Mesenchymal stem cell (in vitro differentiated cells and primary cell): ENCODE measurements at regions not wholly inside any gene's neighbourhood (a gene's known extent, or its start where the extent isn't known, plus 50 kb on each side); places are given as distances from the start of the nearest gene placed in this dataset.

ENCODE experiments used
- DNase-seq: peaks from one replicate; pipeline ENCODE4 v3.0.0-alpha.2; 2013
- H2AFZ ChIP-seq: one replicate; pipeline ENCODE4 v1.6.1; 2013; ENCODE audit warnings: low read depth, mild to moderate bottlenecking, control low read depth, inconsistent platforms, low read length, moderate library complexity
- H2AK5ac ChIP-seq: 2 replicates; pipeline ENCODE4 v1.6.1; 2013; ENCODE audit warnings: low read length, moderate library complexity, mild to moderate bottlenecking, inconsistent platforms; ENCODE audit not compliant: severe bottlenecking
- H2BK120ac ChIP-seq: one replicate; pipeline ENCODE4 v1.6.1; 2013; ENCODE audit warnings: low read depth, mild to moderate bottlenecking, inconsistent platforms, low read length, moderate library complexity
- H2BK12ac ChIP-seq, 2 experiments: one replicate each; pipeline ENCODE4 v1.6.1; 2013; ENCODE audit warnings: inconsistent platforms in 2 of 2, low read length in 2 of 2, mild to moderate bottlenecking in 2 of 2, moderate library complexity in 2 of 2, control low read depth in 1 of 2
- H2BK15ac ChIP-seq: one replicate; pipeline ENCODE4 v1.6.1; 2013; ENCODE audit warnings: mild to moderate bottlenecking, low read depth, inconsistent platforms; ENCODE audit not compliant: poor library complexity, severe bottlenecking
- H2BK5ac ChIP-seq: 2 replicates; pipeline ENCODE4 v1.6.1; 2013; ENCODE audit warnings: low read depth, mild to moderate bottlenecking, low read length, control low read depth, inconsistent platforms; ENCODE audit not compliant: poor library complexity, severe bottlenecking
- H3K14ac ChIP-seq, 2 experiments: one replicate each; pipeline ENCODE4 v1.6.1; 2013; ENCODE audit warnings: inconsistent platforms in 2 of 2, low read length in 2 of 2, control low read depth in 1 of 2, mild to moderate bottlenecking in 1 of 2, moderate library complexity in 1 of 2
- H3K18ac ChIP-seq, 2 experiments: one replicate each; pipeline ENCODE4 v1.6.1; 2013; ENCODE audit warnings: inconsistent platforms in 2 of 2, low read length in 2 of 2, control low read depth in 1 of 2, low read depth in 1 of 2, mild to moderate bottlenecking in 1 of 2
- H3K23ac ChIP-seq, 2 experiments: one replicate each; pipeline ENCODE4 v1.6.1; 2013; ENCODE audit warnings: inconsistent platforms in 2 of 2, low read length in 2 of 2, mild to moderate bottlenecking in 2 of 2, moderate library complexity in 2 of 2, control low read depth in 1 of 2
- H3K27ac ChIP-seq: 2 replicates; pipeline ENCODE4 v1.5.1; 2013; ENCODE audit warnings: mild to moderate bottlenecking, moderate library complexity, low read length, control low read depth, inconsistent platforms; ENCODE audit not compliant: poor library complexity, severe bottlenecking
- H3K27me3 ChIP-seq, 2 experiments: 2 replicates each; pipeline versions ENCODE4 v1.6.1 to v1.7.0; 2013; ENCODE audit warnings: low read length in 2 of 2, mild to moderate bottlenecking in 2 of 2, moderate library complexity in 2 of 2, control low read depth in 1 of 2, inconsistent platforms in 1 of 2; ENCODE audit not compliant: control insufficient read depth in 1 of 2, insufficient read depth in 1 of 2
- H3K36me3 ChIP-seq, 2 experiments: 2 replicates each; pipeline versions ENCODE4 v1.6.1 to v1.7.0; 2013; ENCODE audit warnings: low read length in 2 of 2, control low read depth in 1 of 2, inconsistent platforms in 1 of 2, low read depth in 1 of 2, mild to moderate bottlenecking in 1 of 2; ENCODE audit not compliant: insufficient read depth in 2 of 2, control insufficient read depth in 1 of 2
- H3K4ac ChIP-seq, 2 experiments: one replicate each; pipeline ENCODE4 v1.6.1; 2013; ENCODE audit warnings: inconsistent platforms in 2 of 2, low read length in 2 of 2, mild to moderate bottlenecking in 2 of 2, moderate library complexity in 2 of 2, control low read depth in 1 of 2, low read depth in 1 of 2
- H3K4me1 ChIP-seq: 2 replicates; pipeline ENCODE4 v1.6.1; 2013; ENCODE audit warnings: low read depth, low read length, control low read depth; ENCODE audit not compliant: control insufficient read depth, insufficient read depth
- H3K4me2 ChIP-seq: 2 replicates; pipeline ENCODE4 v1.6.1; 2013; ENCODE audit warnings: low read length, mild to moderate bottlenecking, inconsistent platforms; ENCODE audit not compliant: poor library complexity, severe bottlenecking
- H3K4me3 ChIP-seq, 2 experiments: 2 replicates each; pipeline versions ENCODE4 v1.5.1 to v1.7.0; 2013; ENCODE audit warnings: low read length in 2 of 2, mild to moderate bottlenecking in 2 of 2, control low read depth in 1 of 2, low read depth in 1 of 2; ENCODE audit not compliant: insufficient read depth in 1 of 2
- H3K79me1 ChIP-seq: replicated peaks from 2 replicates; pipeline ENCODE4 v1.6.1; 2013; ENCODE audit warnings: mild to moderate bottlenecking, control low read depth, low read length, inconsistent platforms; ENCODE audit not compliant: poor library complexity, severe bottlenecking
- H3K9ac ChIP-seq: 2 replicates; pipeline ENCODE4 v1.7.0; 2013; ENCODE audit warnings: mild to moderate bottlenecking, low read length, moderate library complexity
- H3K9me3 ChIP-seq: 2 replicates; pipeline ENCODE4 v1.7.0; 2013; ENCODE audit warnings: mild to moderate bottlenecking, low read length; ENCODE audit not compliant: control insufficient read depth
- H4K8ac ChIP-seq: one replicate; pipeline ENCODE4 v1.6.1; 2013; ENCODE audit warnings: inconsistent platforms, mild to moderate bottlenecking, low read length, moderate library complexity
- H4K91ac ChIP-seq: one replicate; pipeline ENCODE4 v1.6.1; 2013; ENCODE audit warnings: mild to moderate bottlenecking, low read length, inconsistent platforms
- WGBS: methylation state at CpG from one replicate; pipeline ENCODE4 v1.1.7; 2013; ENCODE audit warnings: mixed read lengths; 5-methylcytosine and 5-hydroxymethylcytosine counted together

DNA sequence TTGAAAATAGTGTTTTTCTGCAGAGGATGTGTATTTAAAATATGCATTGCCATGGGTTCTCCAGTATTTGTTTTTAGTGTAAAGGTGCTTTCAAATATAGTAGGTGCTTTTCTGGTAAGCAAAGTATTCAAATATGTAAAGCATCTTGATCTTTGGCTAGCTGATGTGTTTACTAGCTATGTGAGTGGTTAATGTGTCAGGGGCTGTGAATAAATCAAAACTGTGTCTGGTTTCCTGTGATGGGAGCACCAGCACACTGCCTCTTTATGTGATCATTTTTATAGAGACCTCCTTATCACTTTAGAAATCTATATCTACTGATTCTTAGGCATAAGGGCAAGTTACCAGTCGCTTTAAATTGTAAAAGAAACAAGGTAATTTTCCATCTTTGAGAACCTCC lies 388.9 kb upstream of the MAN1A1 start:
- H3K36me3 ChIP-seq, result no peaks in the 10 kb centered on the region
- H3K4me3 ChIP-seq, result no peak overlapping the region
- no peak overlapping the region for H3K4me2 ChIP-seq
- 75% methylated on average over 1 of the region's 1 CpG for WGBS
- H2BK5ac ChIP-seq, result no peak overlapping the region
- H3K4ac ChIP-seq, result no peak overlapping the region
- no peak overlapping the region for H2BK12ac ChIP-seq
- no peak overlapping the region for H2AFZ ChIP-seq
- no peak overlapping the region for H4K8ac ChIP-seq
- H4K91ac ChIP-seq, result no peak overlapping the region
- H3K9me3 ChIP-seq, result no peaks in the 10 kb centered on the region
- H3K23ac ChIP-seq, result no peak overlapping the region
- H3K4me1 ChIP-seq, result no peaks in the 10 kb centered on the region
- H3K79me1 ChIP-seq, result no peaks in the 10 kb centered on the region
- H3K9ac ChIP-seq, result no peak overlapping the region
- H2BK120ac ChIP-seq, result no peak overlapping the region
- no peak overlapping the region for H2BK15ac ChIP-seq
- H2AK5ac ChIP-seq, result no peak overlapping the region
- DNase-seq, result no peak
- H3K27ac ChIP-seq, result no peak overlapping the region
- H3K18ac ChIP-seq, result no peak overlapping the region
- no peak overlapping the region for H3K14ac ChIP-seq
- H3K27me3 ChIP-seq, result no peaks in the 10 kb centered on the region

DNA sequence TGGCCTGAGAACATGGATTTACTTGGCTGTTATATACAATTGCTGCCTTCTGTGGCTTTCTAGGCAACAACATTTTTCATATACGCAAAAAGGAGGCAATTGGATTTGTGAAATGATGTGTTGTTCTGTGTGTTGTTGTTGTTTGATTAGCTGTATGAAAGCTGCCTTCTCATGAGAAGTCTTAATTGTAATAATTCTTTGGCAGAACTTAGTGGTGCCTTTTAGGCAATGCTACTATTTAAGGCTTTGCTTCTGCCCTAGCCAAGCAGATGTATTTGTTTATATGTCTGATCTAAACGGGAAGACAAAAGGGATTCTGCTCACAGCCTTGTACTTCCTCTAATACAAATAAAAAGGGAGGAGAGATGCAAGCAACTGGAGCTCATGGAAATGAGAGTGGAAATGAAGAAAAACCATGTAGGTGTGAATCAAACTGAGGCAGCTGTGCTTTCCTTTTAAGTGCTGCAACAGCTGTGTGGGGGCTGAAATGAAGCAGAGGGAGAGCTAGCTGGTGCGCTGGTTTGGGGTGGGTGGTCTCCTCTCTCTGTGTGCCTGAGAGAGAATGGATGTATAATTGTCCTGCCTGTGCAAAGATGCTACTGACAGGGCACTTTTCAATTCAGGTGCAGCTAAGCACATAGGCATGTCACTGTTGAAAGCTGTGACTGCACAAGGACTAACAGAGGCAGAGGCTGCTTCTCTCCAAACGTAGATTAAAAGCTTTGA lies 386.9 kb upstream of the MAN1A1 start:
- H2BK120ac ChIP-seq, result no peak overlapping the region
- no peaks in the 10 kb centered on the region for H3K27me3 ChIP-seq
- H2AFZ ChIP-seq, result no peak overlapping the region
- H3K4me2 ChIP-seq, result no peak overlapping the region
- no peak overlapping the region for H4K91ac ChIP-seq
- H3K4ac ChIP-seq, result no peak overlapping the region
- 79% methylated on average over 3 of the region's 4 CpGs for WGBS
- peak; percentile 5 for DNase-seq
- H2BK12ac ChIP-seq, result no peak overlapping the region
- H3K4me3 ChIP-seq, result no peak overlapping the region
- no peaks in the 10 kb centered on the region for H3K79me1 ChIP-seq
- no peak overlapping the region for H4K8ac ChIP-seq
- H3K36me3 ChIP-seq, result no peaks in the 10 kb centered on the region
- no peak overlapping the region for H2AK5ac ChIP-seq
- H3K23ac ChIP-seq, result no peak overlapping the region
- H3K4me1 ChIP-seq, result no peaks in the 10 kb centered on the region
- no peak overlapping the region for H3K9ac ChIP-seq
- H3K14ac ChIP-seq, result no peak overlapping the region
- H3K27ac ChIP-seq, result no peak overlapping the region
- H2BK15ac ChIP-seq, result no peak overlapping the region
- no peaks in the 10 kb centered on the region for H3K9me3 ChIP-seq
- peak overlapping the region in 1 of 2 experiments; percentile 74 for H3K18ac ChIP-seq
- no peak overlapping the region for H2BK5ac ChIP-seq

DNA sequence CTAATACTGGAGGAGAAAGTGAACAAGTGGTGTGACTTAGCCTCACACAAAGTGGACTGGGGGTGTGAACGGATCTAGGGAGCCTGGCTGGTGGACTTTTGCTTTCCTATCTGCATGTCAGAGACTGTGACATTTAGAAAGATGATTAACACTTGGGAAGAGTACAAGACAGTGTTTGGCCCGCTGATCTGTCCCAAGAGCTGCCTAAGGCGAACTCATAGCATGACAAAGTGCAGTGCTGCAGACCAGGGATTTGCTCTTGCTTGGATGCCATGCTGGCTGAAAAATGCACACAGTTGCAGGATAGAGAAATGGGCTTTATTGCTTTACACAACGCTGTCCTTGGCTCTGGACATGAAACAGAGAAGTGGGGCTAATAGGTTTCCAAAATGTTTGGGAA lies 386.0 kb upstream of the MAN1A1 start:
- Histone ChIP-seq H3K18ac (no peak overlapping the region), H3K36me3 (no peaks in the 10 kb centered on the region), H3K14ac (no peak overlapping the region), H2BK120ac (no peak overlapping the region), H4K91ac (no peak overlapping the region), H2BK12ac (no peak overlapping the region), H3K79me1 (no peaks in the 10 kb centered on the region), H2BK5ac (no peak overlapping the region), H2BK15ac (no peak overlapping the region), H3K27ac (no peak overlapping the region), H3K4me2 (no peak overlapping the region), H4K8ac (no peak overlapping the region), H2AFZ (no peak overlapping the region), H3K27me3 (no peaks in the 10 kb centered on the region), H3K23ac (no peak overlapping the region), H3K4me1 (no peaks in the 10 kb centered on the region), H3K9ac (no peak overlapping the region), H3K4ac (no peak overlapping the region), H3K9me3 (no peaks in the 10 kb centered on the region), H2AK5ac (no peak overlapping the region), H3K4me3 (no peak overlapping the region)
- peak; percentile 18 for DNase-seq
- WGBS, result 27% methylated on average over 4 of the region's 4 CpGs

DNA sequence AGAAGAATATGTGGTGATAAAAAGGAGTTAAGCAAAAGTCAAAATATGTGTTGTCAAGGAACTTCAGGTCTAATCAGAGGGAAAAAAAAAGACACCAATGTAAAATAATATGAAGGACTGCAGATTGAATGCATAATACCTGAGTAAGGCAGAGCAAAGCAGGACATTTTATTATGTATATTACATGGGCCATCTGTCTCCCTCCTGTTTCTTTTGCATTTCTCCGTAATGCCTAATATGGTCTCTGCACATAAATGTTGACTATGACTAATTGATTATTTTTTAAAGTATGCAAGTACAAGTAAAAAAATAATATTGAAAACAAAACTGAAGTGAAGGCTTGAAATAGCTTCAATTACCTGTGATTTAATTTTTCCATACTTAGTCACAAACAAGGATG lies 384.7 kb upstream of the MAN1A1 start:
- Histone ChIP-seq H3K4me2 (no peak overlapping the region), H3K27ac (no peak overlapping the region), H2BK5ac (no peak overlapping the region), H2AK5ac (no peak overlapping the region), H3K4ac (no peak overlapping the region), H2BK120ac (no peak overlapping the region), H2BK15ac (no peak overlapping the region), H3K4me3 (no peak overlapping the region), H3K27me3 (no peaks in the 10 kb centered on the region), H3K4me1 (no peaks in the 10 kb centered on the region), H3K23ac (no peak overlapping the region), H4K8ac (no peak overlapping the region), H2AFZ (no peak overlapping the region), H4K91ac (no peak overlapping the region), H3K14ac (no peak overlapping the region), H2BK12ac (no peak overlapping the region), H3K36me3 (no peaks in the 10 kb centered on the region), H3K79me1 (no peaks in the 10 kb centered on the region), H3K18ac (no peak overlapping the region), H3K9me3 (no peaks in the 10 kb centered on the region), H3K9ac (no peak overlapping the region)
- DNase-seq, result no peak
- no CpG with 5 or more reads among the region's 1 CpG for WGBS
